NCI-H2171 (cell line): ENCODE measurements at regions not wholly inside any gene's neighbourhood (a gene's known extent, or its start where the extent isn't known, plus 50 kb on each side); places are given as distances from the start of the nearest gene placed in this dataset.
"Not testable (repeated sequence)": the region's sequence is repeated elsewhere in the genome, so short reads cannot be mapped to it uniquely, and the experiment has no call there.

Source experiments
- DNase-seq: peaks from one replicate; lab custom pipeline; 2025; lab: John Stamatoyannopoulos, UW

- no peak for DNase-seq
These were observed 87.5 kb upstream of the COPS8 start for GRCh38 chr2:236998236-236998635.

- DNase-seq, result no peak
These were observed 86.9 kb upstream of the COPS8 start for GRCh38 chr2:236998758-236999157.

- no peak for DNase-seq
These were observed 85.2 kb upstream of the COPS8 start for GRCh38 chr2:237000481-237000880.

GRCh38 chr2:237005341-237005740 lies 80.3 kb upstream of the COPS8 start:
- DNase-seq, result not testable (repeated sequence)

GRCh38 chr2:237011206-237011795 lies 74.4 kb upstream of the COPS8 start:
- no peak for DNase-seq

- DNase-seq, result no peak
These were observed 73.7 kb upstream of the COPS8 start for GRCh38 chr2:237012004-237012403.

GRCh38 chr2:237012577-237013267 lies 73.0 kb upstream of the COPS8 start:
- DNase-seq, result no peak

- no peak for DNase-seq
These were observed 69.4 kb upstream of the COPS8 start for GRCh38 chr2:237016121-237016915.

- no peak for DNase-seq
These were observed 65.6 kb upstream of the COPS8 start for GRCh38 chr2:237020090-237020489.

GRCh38 chr2:237022533-237022932 lies 63.2 kb upstream of the COPS8 start:
- no peak for DNase-seq

GRCh38 chr2:237024255-237024654 lies 61.4 kb upstream of the COPS8 start:
- DNase-seq, result no peak

- DNase-seq, result no peak
These were observed 60.4 kb upstream of the COPS8 start for GRCh38 chr2:237025090-237025865.

- peak; percentile 22 for DNase-seq
These were observed 58.5 kb upstream of the COPS8 start for GRCh38 chr2:237026981-237027711.

- DNase-seq, result no peak
These were observed 58.0 kb upstream of the COPS8 start for GRCh38 chr2:237027712-237028029.

- no peak for DNase-seq
These were observed 55.3 kb upstream of the COPS8 start for GRCh38 chr2:237030382-237030781.

GRCh38 chr2:237033536-237034060 lies 52.1 kb upstream of the COPS8 start:
- no peak for DNase-seq

- no peak for DNase-seq
These were observed 49.8 kb upstream of the COPS8 start for GRCh38 chr2:237035781-237036475.
